ENCODE measurements at regions not wholly inside any gene's neighbourhood (a gene's known extent, or its start where the extent isn't known, plus 50 kb on each side); places are given as distances from the start of the nearest gene placed in this dataset.

DNA sequence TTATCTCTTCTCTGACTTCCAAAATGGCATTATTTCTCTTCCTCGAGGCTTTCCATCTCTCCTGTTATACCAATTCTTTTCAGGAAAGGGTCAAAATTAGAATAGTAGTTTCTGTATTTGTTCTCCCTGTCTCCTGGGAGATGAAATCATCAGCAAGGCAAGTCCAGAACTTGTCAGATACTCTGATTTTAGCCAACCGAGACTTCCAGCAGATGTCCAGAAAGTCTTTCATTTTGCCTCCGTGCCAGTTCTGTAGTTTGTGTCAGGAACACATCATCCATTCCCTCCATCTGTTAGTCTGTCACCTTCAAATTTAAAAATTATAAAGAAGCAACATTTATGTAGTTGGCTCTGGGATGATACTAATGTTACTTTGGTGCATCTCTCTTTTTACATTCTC, 275.7 kb downstream of the CCDC59 start:
- TF ChIP-seq, protein P1, sequence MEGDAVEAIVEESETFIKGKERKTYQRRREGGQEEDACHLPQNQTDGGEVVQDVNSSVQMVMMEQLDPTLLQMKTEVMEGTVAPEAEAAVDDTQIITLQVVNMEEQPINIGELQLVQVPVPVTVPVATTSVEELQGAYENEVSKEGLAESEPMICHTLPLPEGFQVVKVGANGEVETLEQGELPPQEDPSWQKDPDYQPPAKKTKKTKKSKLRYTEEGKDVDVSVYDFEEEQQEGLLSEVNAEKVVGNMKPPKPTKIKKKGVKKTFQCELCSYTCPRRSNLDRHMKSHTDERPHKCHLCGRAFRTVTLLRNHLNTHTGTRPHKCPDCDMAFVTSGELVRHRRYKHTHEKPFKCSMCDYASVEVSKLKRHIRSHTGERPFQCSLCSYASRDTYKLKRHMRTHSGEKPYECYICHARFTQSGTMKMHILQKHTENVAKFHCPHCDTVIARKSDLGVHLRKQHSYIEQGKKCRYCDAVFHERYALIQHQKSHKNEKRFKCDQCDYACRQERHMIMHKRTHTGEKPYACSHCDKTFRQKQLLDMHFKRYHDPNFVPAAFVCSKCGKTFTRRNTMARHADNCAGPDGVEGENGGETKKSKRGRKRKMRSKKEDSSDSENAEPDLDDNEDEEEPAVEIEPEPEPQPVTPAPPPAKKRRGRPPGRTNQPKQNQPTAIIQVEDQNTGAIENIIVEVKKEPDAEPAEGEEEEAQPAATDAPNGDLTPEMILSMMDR (IDR thresholded peaks at IDR 0.05) = no peak
- TF ChIP-seq ARID4B (CRISPR knock-in tag; IDR thresholded peaks at IDR 0.05; ENCODE audit: borderline replicate concordance) (no peak), ATF1 (CRISPR knock-in tag; IDR thresholded peaks at IDR 0.05) (no peak), CREB1 (CRISPR knock-in tag; IDR thresholded peaks at IDR 0.05) (no peak), ELF4 (CRISPR knock-in tag; IDR thresholded peaks at IDR 0.05; ENCODE audit: low read depth) (no peak)
- TF ChIP-seq, protein P2, sequence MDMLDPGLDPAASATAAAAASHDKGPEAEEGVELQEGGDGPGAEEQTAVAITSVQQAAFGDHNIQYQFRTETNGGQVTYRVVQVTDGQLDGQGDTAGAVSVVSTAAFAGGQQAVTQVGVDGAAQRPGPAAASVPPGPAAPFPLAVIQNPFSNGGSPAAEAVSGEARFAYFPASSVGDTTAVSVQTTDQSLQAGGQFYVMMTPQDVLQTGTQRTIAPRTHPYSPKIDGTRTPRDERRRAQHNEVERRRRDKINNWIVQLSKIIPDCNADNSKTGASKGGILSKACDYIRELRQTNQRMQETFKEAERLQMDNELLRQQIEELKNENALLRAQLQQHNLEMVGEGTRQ (CRISPR knock-in tag; IDR thresholded peaks at IDR 0.05) = no peak
